ENCODE measurements at regions not wholly inside any gene's neighbourhood (a gene's known extent, or its start where the extent isn't known, plus 50 kb on each side); places are given as distances from the start of the nearest gene placed in this dataset.

DNA sequence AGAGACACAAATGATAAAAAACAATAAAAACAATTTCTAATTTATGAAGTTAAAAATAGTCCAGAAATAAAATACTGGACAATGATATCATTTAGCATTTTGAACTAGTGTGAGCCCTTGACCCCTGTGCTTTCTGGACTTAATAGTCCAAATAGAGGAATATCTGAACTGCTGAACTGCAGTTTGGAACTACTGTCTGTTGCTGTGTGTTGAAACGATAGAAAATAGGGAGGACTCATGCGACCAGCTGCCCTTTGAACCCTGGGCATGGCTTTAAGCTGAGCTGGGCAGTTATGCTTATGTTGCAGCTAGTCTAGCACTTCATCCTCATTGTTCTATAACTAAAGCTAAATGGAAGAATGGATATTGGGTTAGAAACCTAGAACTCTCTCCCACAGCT lies 99.5 kb downstream of the FMR1NB start:
- no peak for DNase-seq

DNA sequence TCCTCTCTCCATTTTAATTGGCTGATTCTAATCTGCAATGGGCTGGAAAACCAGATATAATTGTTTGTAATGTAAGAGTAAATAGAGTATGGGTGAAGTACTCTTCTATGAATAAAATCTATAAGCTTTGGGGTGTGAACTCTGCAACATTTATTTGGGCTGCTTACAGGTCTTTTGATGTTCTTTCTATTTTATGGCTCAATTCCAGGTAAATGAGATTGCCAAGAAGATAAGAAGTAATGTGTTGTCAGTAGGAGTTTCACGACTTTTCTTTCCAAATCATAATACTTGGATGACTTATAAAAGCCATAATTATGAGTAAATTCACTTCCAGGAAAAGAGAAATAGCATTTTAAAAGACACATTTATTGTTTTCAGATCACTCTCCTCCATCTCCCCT lies 103.5 kb downstream of the FMR1NB start:
- peak; percentile 90 for DNase-seq

- no peak for DNase-seq
Measured at GRCh38 chrX:148120151-148120550, 139.0 kb downstream of the FMR1NB start.

- no peak for DNase-seq
Measured at GRCh38 chrX:148120999-148121623, 140.0 kb downstream of the FMR1NB start.

DNA sequence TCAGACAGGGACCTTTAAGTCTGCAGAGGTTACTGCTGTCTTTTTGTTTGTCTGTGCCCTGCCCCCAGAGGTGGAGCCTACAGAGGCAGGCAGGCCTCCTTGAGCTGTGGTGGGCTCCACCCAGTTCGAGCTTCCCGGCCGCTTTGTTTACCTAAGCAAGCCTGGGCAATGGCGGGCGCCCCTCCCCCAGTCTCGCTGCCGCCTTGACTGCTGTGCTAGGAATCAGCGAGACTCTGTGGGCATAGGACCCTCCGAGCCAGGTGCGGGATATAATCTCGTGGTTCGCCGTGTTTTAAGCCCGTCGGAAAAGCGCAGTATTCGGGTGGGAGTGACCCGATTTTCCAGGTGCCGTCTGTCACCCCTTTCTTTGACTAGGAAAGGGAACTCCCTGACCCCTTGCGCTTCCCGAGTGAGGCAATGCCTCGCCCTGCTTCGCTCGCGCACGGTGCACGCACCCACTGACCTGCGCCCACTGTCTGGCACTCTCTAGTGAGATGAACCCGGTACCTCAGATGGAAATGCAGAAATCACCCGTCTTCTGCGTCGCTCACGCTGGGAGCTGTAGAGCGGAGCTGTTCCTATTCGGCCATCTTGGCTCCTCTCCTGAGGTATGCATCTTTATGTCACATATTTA lies 147.9 kb downstream of the FMR1NB start:
- DNase-seq: peak; percentile 47

DNA sequence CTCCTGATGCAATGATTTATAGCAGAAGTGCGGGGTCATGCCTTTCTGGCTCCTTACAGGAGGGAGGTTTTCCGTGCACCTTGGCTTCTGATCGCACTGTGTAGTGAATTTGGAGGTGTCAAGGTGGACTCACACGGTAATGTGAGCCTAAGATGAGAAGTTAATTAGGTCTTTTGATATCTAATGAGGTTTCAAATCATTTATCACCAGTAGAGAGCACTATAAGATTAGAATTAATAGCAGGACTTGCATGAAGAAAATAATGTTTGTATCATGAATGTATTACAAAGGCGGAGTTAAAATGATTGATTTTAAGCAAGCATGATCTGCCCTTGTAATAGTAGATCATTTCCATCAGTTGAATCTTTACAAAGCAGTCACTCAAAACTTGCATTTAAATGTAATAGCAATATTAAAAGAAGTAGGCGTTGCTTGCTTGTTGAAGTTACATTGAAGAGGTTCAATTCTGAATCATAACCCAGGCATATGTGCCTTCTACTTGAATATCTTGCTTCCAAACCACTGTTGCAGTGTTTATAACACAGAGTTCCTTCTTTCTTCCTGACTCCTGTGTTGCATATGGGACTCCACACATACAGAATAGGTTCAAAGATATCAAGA lies 152.1 kb downstream of the FMR1NB start:
- peak; percentile 83 for DNase-seq

- peak; percentile 9 for DNase-seq
Measured at GRCh38 chrX:148134578-148134977, 153.4 kb downstream of the FMR1NB start.

DNA sequence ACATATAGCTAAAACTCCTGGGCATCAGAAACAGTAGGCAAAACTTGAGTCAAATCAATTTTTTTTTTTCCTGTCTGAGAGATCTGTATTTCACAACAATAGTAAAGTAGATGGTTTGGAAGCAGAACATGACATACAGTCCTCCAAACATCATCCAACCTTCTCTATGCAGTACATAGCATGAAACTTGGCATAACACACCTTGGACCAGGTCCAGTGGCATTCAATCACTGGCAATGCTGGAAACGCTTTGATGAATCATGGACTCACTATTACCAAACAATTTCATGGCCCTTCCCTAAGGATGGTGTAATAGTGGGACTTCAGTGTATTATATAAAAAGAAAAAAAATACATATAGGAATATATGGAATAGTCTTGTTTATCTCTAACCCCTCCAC lies 154.6 kb downstream of the FMR1NB start:
- DNase-seq: peak; percentile 49

DNA sequence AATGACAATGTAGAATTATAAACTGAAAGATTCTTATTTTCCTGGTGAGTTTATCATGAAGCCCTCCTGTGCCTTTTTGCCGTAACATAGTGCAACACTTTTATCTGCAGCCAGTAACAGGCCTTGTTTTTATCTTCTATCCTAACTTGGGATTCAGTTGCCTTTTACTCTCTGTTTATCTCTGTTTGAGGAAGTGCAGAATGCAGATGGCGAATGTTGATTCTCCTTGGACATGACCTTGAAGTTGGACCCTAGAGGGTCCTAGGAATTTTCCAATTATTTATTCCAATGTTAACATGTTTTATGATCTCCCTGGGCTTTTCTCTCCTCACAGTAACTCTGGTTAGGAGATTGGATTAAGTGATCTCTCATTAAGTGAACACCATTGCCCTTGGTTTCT lies 165.0 kb downstream of the FMR1NB start:
- DNase-seq: no peak

DNA sequence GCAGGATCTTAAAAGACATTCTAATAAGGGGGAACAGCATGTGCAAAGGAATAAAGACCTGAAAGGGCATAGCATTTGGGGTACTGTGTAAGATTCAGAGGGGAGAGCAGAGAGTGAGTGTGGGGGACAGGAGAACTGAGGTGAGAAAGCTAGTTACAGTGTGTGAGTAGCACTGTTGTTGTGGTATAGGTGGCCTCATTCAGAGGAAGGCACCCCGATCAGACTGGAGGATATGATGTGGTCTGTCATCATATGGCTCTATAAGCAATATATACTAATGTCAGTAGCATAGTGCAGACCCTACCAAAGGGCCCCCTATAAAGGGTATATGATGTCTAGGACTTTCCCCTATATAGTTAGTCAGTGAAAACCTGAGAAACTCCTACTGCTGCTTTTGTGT lies 175.8 kb downstream of the FMR1NB start:
- no peak for DNase-seq

- no peak for DNase-seq
Measured at GRCh38 chrX:148159796-148160195, 178.7 kb downstream of the FMR1NB start.

GRCh38 chrX:148161701-148162100 lies 180.6 kb downstream of the FMR1NB start:
- DNase-seq: no peak

DNA sequence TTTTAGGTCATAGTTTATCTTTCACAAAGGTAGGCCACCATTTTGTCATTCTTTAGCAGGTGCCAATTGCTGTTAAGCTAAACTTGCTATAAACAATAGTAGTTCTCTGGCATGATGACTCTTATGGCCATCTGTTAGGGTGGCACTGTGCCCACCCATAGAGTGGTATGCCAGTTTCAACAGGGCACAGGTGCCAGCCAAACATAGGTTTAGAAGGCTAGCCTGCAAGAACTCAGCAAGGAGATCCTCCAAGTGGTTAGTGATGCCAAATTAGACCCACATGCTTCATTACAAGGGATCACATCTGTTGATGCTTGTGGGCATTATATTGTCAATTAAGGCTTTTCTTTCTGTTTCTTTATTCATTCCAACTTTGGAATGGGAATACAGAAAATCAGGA lies 204.5 kb downstream of the FMR1NB start:
- peak; percentile 68 for DNase-seq

- no peak for DNase-seq
Measured at GRCh38 chrX:148192547-148192946, 211.4 kb downstream of the FMR1NB start.

GRCh38 chrX:148193759-148194158 lies 212.6 kb downstream of the FMR1NB start:
- DNase-seq: no peak

GRCh38 chrX:148203531-148203930 lies 222.4 kb downstream of the FMR1NB start:
- DNase-seq: no peak

DNA sequence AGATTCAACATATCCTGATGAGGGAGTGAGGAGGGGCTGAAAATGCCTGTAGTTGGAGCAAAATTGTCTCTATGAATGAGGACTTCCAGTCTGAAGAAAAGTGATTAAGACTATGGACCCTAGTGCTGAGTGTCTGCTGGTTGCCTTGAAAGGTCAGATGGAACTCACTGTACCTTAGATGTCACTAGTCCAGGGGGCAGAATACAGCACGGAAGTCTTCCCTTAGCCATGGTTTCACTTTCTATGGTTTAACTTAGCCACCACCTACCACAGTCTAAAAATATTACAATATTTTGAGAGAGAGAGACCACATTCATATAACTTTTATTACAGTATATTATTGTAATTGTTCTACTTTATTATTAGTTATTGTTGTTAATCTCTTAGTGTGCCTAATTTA lies 223.1 kb downstream of the FMR1NB start:
- DNase-seq: no peak

DNA sequence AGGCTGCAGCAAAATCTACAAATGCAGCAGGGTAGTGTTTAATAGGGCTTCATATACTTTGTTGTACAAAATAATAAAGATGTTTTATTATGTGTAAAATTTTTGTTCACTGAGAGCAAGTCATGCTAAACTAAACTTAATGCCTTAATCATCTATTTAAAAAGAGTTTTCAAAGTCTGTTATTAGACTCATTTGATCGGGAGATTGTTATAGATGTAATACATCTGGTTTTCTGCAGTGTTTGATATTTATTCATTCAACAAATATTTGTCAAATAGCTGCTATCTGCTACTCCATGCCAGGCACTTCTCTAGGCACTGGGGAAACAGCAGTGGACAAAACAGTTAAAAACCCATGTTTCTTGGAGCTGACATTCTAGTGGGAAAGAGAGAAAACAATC lies 233.6 kb downstream of the FMR1NB start:
- no peak for DNase-seq

DNA sequence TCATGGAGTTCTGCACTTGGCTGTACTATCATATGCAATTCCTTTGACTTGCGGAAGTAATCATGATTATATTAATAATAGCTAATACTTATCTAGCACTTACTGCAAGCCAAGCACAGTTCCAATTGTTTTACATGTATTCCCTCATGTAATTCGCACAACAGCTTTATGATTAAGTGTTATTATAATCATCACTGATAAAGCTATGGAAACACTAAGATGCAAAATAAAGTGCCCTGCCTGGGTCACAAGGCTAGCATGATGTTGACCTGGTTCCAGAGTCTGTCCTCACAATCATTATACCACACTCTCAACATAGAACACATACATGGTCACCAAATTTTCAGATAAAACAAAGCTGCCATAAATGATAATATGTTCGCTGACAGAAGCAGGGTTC lies 234.6 kb downstream of the FMR1NB start:
- DNase-seq: no peak

- DNase-seq: no peak
Measured at GRCh38 chrX:148223361-148223760, 242.2 kb downstream of the FMR1NB start.

DNA sequence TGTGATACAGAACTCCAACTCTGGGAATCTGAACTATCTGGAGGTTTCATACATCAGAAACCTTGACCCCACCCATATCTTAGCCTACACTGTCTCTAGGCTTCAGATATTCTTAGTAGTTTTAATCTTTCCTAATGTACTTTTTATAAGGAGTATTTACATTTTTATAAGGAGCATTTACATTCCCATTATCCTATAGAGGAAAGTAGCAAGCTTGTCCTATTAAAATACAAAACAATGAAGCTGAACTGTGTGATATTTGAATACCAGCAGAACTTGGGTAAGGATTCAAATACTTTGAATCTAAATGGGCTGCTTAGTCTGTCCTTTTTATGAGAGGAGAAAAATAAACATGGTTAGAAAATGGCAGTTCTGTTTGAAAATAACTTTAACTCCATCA lies 247.4 kb downstream of the FMR1NB start:
- no peak for DNase-seq

DNA sequence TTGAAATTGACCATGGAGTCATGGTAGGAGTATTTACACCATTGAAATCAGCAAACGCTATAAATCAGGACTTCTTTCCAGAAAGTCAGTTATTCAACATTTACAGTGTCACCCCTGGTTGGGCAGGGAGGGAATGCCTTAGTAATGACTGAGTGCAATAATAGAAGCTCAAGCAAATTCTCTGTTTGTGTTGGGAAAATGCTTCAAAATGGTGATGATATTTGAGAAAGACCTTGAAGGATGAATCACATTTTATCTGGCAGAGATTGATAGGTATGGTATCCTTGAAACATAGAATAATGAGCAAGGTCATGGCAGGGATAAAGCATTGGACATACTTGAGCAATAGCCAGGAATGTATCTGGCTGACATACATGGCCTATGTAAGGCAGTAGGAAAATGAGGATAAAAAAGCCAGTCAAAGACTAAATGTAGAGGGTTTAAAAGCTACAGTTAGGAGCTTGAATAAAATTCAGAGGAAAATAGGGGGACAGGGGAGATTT lies 248.7 kb downstream of the FMR1NB start:
- DNase-seq: no peak

- no peak for DNase-seq
Measured at GRCh38 chrX:148259990-148260389, 240.4 kb upstream of the AFF2 start.

- no peak for DNase-seq
Measured at GRCh38 chrX:148265829-148266228, 234.6 kb upstream of the AFF2 start.

All from NCI-H1105 treated with DMSO at 0.1 percent for 48 hours (cell line).